SK-N-SH (cell line): ENCODE measurements at regions not wholly inside any gene's neighbourhood (a gene's known extent, or its start where the extent isn't known, plus 50 kb on each side); places are given as distances from the start of the nearest gene placed in this dataset.

Experiments
- CTCF ChIA-PET: fragments of 300-600, 350-600 bp; formaldehyde crosslinking; extraction: SDS; loops from one replicate; lab custom pipeline; 2021; lab: Yijun Ruan, JAX
- POLR2A ChIA-PET: fragments of 350-600 bp; sonication (Branson Sonifier 250); formaldehyde crosslinking; extraction: SDS; loops from one replicate; lab custom pipeline; 2020; ENCODE audit warnings: antibody characterized with exemption, inconsistent platforms; lab: Yijun Ruan, JAX
- DNase-seq: peaks from one replicate; pipeline ENCODE4 v3.0.0; 2012
- H2AFZ ChIP-seq: fragments of 200-600 bp; sonication (generic); 2 replicates; pipeline ENCODE4 v1.8.1; 2016; ENCODE audit warnings: antibody characterized with exemption, mild to moderate bottlenecking, low read depth
- H3F3A ChIP-seq: fragments of 200-600 bp; sonication (generic); replicated peaks from 2 replicates; pipeline ENCODE3; 2016; ENCODE audit warnings: antibody characterized with exemption, mild to moderate bottlenecking; ENCODE audit not compliant: insufficient read depth
- H3K27ac ChIP-seq, 2 experiments: fragments of 200-500 bp in 1 of 2; fragments of 200-600 bp in 1 of 2; sonication (Bioruptor generic) in 1 of 2; sonication (generic), shearing (Covaris generic) in 1 of 2; 2 replicates each; pipeline versions ENCODE4 v1.5.1 to v1.6.1; 2014 to 2016; ENCODE audit warnings: low read depth in 2 of 2, inconsistent platforms in 1 of 2, low read length in 1 of 2, mild to moderate bottlenecking in 1 of 2, mixed read lengths in 1 of 2
- H3K27me3 ChIP-seq: fragments of 200-600 bp; sonication (generic), shearing (Covaris generic); 2 replicates; pipeline ENCODE4 v1.6.1; 2016; ENCODE audit warnings: mixed run types; ENCODE audit not compliant: insufficient read depth
- H3K36me3 ChIP-seq, 2 experiments: fragments of 200-500 bp in 1 of 2; fragments of 200-600 bp in 1 of 2; sonication (Bioruptor generic) in 1 of 2; sonication (generic) in 1 of 2; replicated peaks in 1 of 2; 2 replicates each; pipeline versions ENCODE3 to v1.5.1; 2014 to 2016; ENCODE audit warnings: low read length in 1 of 2, mild to moderate bottlenecking in 1 of 2; ENCODE audit not compliant: insufficient read depth in 2 of 2, control insufficient read depth in 1 of 2
- H3K4me1 ChIP-seq, 2 experiments: fragments of 200-500 bp in 1 of 2; fragments of 200-600 bp in 1 of 2; sonication (Bioruptor generic) in 1 of 2; sonication (generic), shearing (Covaris generic) in 1 of 2; 2 replicates each; pipeline versions ENCODE4 v1.5.1 to v1.6.1; 2014 to 2016; ENCODE audit warnings: low read depth in 1 of 2, low read length in 1 of 2, mixed run types in 1 of 2; ENCODE audit not compliant: insufficient read depth in 2 of 2, control insufficient read depth in 1 of 2
- H3K4me2 ChIP-seq: fragments of 200-600 bp; sonication (generic), shearing (Covaris generic); 2 replicates; pipeline ENCODE4 v1.6.1; 2017; ENCODE audit warnings: mixed run types
- H3K4me3 ChIP-seq, 2 experiments: fragments of 200-500 bp in 1 of 2; fragments of 200-600 bp in 1 of 2; sonication (Bioruptor generic) in 1 of 2; sonication (generic), shearing (Covaris generic) in 1 of 2; 2 replicates each; pipeline versions ENCODE4 v1.5.1 to v1.8.1; 2014 to 2016; ENCODE audit warnings: low read depth in 2 of 2, inconsistent platforms in 1 of 2, low read length in 1 of 2, mild to moderate bottlenecking in 1 of 2, mixed read lengths in 1 of 2, moderate library complexity in 1 of 2
- H3K79me2 ChIP-seq: fragments of 200-600 bp; sonication (generic); 2 replicates; pipeline ENCODE4 v1.8.1; 2017; ENCODE audit warnings: mild to moderate bottlenecking; ENCODE audit not compliant: insufficient read depth
- H3K9ac ChIP-seq: fragments of 200-600 bp; sonication (generic); 2 replicates; pipeline ENCODE4 v1.6.1; 2017; ENCODE audit warnings: mixed run types
- H3K9me2 ChIP-seq: fragments of 200-600 bp; sonication (generic); 2 replicates; pipeline ENCODE4 v1.6.1; 2017; ENCODE audit warnings: mixed run types
- H3K9me3 ChIP-seq: fragments of 200-600 bp; sonication (generic); 2 replicates; pipeline ENCODE4 v1.6.1; 2017; ENCODE audit warnings: mixed run types, mild to moderate bottlenecking, moderate library complexity
- H4K20me1 ChIP-seq: fragments of 200-600 bp; sonication (generic); 2 replicates; pipeline ENCODE4 v1.6.1; 2017; ENCODE audit warnings: mild to moderate bottlenecking, mixed run types; ENCODE audit not compliant: insufficient read depth
- CHD2 ChIP-seq: fragments of 150-350 bp; IDR thresholded peaks from 2 replicates; pipeline ENCODE4 v1.6.1; 2018; ENCODE audit warnings: low read length; ENCODE audit not compliant: partially characterized antibody
- EZH2phosphoT487 ChIP-seq: fragments of 200-600 bp; sonication (generic); IDR thresholded peaks from 2 replicates; pipeline ENCODE4 v1.6.1; 2017; ENCODE audit warnings: low read depth, mixed run types, mild to moderate bottlenecking, antibody characterized with exemption, moderate library complexity, borderline replicate concordance
- FOXM1 ChIP-seq: IDR thresholded peaks from 2 replicates; pipeline ENCODE4 v1.4.0; 2012; ENCODE audit warnings: low read depth, mild to moderate bottlenecking
- GABPA ChIP-seq: IDR thresholded peaks from 2 replicates; pipeline ENCODE4 v1.4.0; 2012; ENCODE audit warnings: low read depth, mild to moderate bottlenecking
- MEF2A ChIP-seq: IDR thresholded peaks from 2 replicates; pipeline ENCODE4 v1.4.0; 2012; ENCODE audit warnings: low read depth, borderline replicate concordance
- MXI1 ChIP-seq: IDR thresholded peaks from 2 replicates; pipeline ENCODE4 v1.6.1; 2012; ENCODE audit warnings: mild to moderate bottlenecking, low read depth, low read length, improper control_type of control experiment
- NFIC ChIP-seq: IDR thresholded peaks from 2 replicates; pipeline ENCODE4 v1.4.0; 2012; ENCODE audit warnings: borderline replicate concordance
- NRF1 ChIP-seq: IDR thresholded peaks from 2 replicates; pipeline ENCODE4 v1.6.1; 2012; ENCODE audit warnings: low read depth, mild to moderate bottlenecking, low read length
- RCOR1 ChIP-seq: fragments of 150-350 bp; IDR thresholded peaks from 2 replicates; pipeline ENCODE4 v1.6.1; 2017; ENCODE audit warnings: antibody characterized with exemption, low read length
- RXRA ChIP-seq: IDR thresholded peaks from 2 replicates; pipeline ENCODE4 v1.4.0; 2012; ENCODE audit warnings: low read depth, mild to moderate bottlenecking, borderline replicate concordance
- SIN3A ChIP-seq: IDR thresholded peaks from 2 replicates; pipeline ENCODE4 v1.6.1; 2012; ENCODE audit warnings: low read depth, mild to moderate bottlenecking, low read length, moderate library complexity, borderline replicate concordance
- TEAD4 ChIP-seq: IDR thresholded peaks from 2 replicates; pipeline ENCODE4 v1.4.0; 2012; ENCODE audit warnings: mild to moderate bottlenecking, borderline replicate concordance; ENCODE audit not compliant: insufficient read depth
- WGBS: methylation state at CpG from one replicate; pipeline ENCODE4 v1.1.6; 2017; ENCODE audit warnings: low lambda C conversion rate; 5-methylcytosine and 5-hydroxymethylcytosine counted together
- TF ChIP-seq, protein P1 (sequence below): IDR thresholded peaks from 2 replicates; pipeline ENCODE4 v1.4.0; 2012; ENCODE audit warnings: low read depth
- TF ChIP-seq, protein P2 (sequence below): fragments of 150-350 bp; IDR thresholded peaks from 2 replicates; pipeline ENCODE4 v1.6.1; 2016; ENCODE audit warnings: mild to moderate bottlenecking, low read depth, low read length
- TF ChIP-seq, protein P3 (sequence below): IDR thresholded peaks from 2 replicates; pipeline ENCODE4; 2012
- TF ChIP-seq, protein P4 (sequence below): IDR thresholded peaks from 2 replicates; pipeline ENCODE4 v1.4.0; 2012; ENCODE audit warnings: low read depth, borderline replicate concordance
- TF ChIP-seq, protein P5 (sequence below): fragments of 150-350 bp; IDR thresholded peaks from 2 replicates; pipeline ENCODE4 v1.6.1; 2017; ENCODE audit warnings: antibody characterized with exemption, low read length, low read depth, borderline replicate concordance

DNA sequence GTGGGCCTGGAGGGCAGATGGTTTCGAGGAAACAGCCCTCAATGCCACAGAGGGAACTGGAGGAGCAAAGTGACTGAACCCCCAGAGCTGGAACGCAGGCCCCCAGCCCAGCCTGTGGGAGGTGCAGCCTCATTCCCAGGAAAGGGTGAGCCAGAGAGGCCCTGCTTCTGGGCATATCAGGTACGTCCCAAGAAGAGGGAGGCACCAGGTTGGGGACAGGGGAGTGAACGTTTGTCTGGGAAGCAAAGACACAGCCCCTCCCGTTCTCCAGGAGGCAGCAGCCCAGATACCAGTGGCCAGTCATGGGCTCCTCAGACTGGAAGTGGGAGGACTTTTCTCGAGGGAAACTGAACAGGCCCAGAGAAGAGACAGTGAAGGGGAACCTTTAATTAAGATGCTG lies 74.3 kb upstream of the RET start:
- no peaks in the 10 kb centered on the region for H3K9me2 ChIP-seq
- no peak overlapping the region for H3K27ac ChIP-seq
- TF ChIP-seq MXI1 (no peak), FOXM1 (no peak), RXRA (no peak), GABPA (no peak), NFIC (no peak), EZH2phosphoT487 (no peak), CHD2 (no peak), RCOR1 (no peak), SIN3A (no peak), MEF2A (no peak), NRF1 (no peak), TEAD4 (no peak)
- TF ChIP-seq, protein P1, sequence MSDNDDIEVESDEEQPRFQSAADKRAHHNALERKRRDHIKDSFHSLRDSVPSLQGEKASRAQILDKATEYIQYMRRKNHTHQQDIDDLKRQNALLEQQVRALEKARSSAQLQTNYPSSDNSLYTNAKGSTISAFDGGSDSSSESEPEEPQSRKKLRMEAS, result no peak
- TF ChIP-seq, protein P2, sequence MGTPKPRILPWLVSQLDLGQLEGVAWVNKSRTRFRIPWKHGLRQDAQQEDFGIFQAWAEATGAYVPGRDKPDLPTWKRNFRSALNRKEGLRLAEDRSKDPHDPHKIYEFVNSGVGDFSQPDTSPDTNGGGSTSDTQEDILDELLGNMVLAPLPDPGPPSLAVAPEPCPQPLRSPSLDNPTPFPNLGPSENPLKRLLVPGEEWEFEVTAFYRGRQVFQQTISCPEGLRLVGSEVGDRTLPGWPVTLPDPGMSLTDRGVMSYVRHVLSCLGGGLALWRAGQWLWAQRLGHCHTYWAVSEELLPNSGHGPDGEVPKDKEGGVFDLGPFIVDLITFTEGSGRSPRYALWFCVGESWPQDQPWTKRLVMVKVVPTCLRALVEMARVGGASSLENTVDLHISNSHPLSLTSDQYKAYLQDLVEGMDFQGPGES, result no peak
- TF ChIP-seq, protein P3, sequence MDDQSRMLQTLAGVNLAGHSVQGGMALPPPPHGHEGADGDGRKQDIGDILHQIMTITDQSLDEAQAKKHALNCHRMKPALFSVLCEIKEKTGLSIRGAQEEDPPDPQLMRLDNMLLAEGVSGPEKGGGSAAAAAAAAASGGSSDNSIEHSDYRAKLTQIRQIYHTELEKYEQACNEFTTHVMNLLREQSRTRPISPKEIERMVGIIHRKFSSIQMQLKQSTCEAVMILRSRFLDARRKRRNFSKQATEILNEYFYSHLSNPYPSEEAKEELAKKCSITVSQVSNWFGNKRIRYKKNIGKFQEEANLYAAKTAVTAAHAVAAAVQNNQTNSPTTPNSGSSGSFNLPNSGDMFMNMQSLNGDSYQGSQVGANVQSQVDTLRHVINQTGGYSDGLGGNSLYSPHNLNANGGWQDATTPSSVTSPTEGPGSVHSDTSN, result no peak
- TF ChIP-seq, protein P4, sequence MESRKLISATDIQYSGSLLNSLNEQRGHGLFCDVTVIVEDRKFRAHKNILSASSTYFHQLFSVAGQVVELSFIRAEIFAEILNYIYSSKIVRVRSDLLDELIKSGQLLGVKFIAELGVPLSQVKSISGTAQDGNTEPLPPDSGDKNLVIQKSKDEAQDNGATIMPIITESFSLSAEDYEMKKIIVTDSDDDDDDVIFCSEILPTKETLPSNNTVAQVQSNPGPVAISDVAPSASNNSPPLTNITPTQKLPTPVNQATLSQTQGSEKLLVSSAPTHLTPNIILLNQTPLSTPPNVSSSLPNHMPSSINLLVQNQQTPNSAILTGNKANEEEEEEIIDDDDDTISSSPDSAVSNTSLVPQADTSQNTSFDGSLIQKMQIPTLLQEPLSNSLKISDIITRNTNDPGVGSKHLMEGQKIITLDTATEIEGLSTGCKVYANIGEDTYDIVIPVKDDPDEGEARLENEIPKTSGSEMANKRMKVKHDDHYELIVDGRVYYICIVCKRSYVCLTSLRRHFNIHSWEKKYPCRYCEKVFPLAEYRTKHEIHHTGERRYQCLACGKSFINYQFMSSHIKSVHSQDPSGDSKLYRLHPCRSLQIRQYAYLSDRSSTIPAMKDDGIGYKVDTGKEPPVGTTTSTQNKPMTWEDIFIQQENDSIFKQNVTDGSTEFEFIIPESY, result no peak
- TF ChIP-seq, protein P5, sequence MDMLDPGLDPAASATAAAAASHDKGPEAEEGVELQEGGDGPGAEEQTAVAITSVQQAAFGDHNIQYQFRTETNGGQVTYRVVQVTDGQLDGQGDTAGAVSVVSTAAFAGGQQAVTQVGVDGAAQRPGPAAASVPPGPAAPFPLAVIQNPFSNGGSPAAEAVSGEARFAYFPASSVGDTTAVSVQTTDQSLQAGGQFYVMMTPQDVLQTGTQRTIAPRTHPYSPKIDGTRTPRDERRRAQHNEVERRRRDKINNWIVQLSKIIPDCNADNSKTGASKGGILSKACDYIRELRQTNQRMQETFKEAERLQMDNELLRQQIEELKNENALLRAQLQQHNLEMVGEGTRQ, result no peak
- ChIA-PET CTCF (no interaction called here), POLR2A (no interaction called here)
- H3K4me3 ChIP-seq, result no peak overlapping the region
- no peaks in the 10 kb centered on the region for H3K27me3 ChIP-seq
- peak; percentile 12 for DNase-seq
- no peaks in the 10 kb centered on the region for H3K9me3 ChIP-seq
- H3K4me1 ChIP-seq, result peaks cover 0 to 24% of the 10 kb centered on the region in 2 experiments; a peak in 1 of 4 replicates
- no peak overlapping the region for H3K9ac ChIP-seq
- 17% methylated on average over 5 of the region's 6 CpGs for WGBS
- no peak overlapping the region for H2AFZ ChIP-seq
- H3F3A ChIP-seq, result no peaks in the 10 kb centered on the region
- no peaks in the 10 kb centered on the region for H4K20me1 ChIP-seq
- H3K36me3 ChIP-seq, result no peaks in the 10 kb centered on the region
- no peak overlapping the region for H3K4me2 ChIP-seq
- H3K79me2 ChIP-seq, result no peaks in the 10 kb centered on the region
